ENCODE measurements at regions not wholly inside any gene's neighbourhood (a gene's known extent, or its start where the extent isn't known, plus 50 kb on each side); places are given as distances from the start of the nearest gene placed in this dataset.

GRCh38 chr5:96582343-96582742 lies 79.8 kb upstream of the CAST start (continued):
- TF ChIP-seq ZNF155 (tag by site-specific recombination; IDR thresholded peaks at IDR 0.05) (no peak), ZNF2 (tag by site-specific recombination; IDR thresholded peaks at IDR 0.05) (no peak), HOXC10 (CRISPR knock-in tag; IDR thresholded peaks at IDR 0.05) (no peak), ZNF335 (tag by site-specific recombination; conservative IDR thresholded peaks at IDR 0.05) (no peak), ZSCAN5A (tag by site-specific recombination; IDR thresholded peaks at IDR 0.05) (no peak), ZBTB10 (tag by site-specific recombination; IDR thresholded peaks at IDR 0.05) (no peak), ZNF621 (tag by site-specific recombination; IDR thresholded peaks at IDR 0.05) (no peak), ZNF248 (tag by site-specific recombination; IDR thresholded peaks at IDR 0.05) (no peak), ZNF394 (tag by site-specific recombination; IDR thresholded peaks at IDR 0.05; ENCODE audit: borderline replicate concordance) (no peak), SCRT1 (tag by site-specific recombination; IDR thresholded peaks at IDR 0.05; ENCODE audit: borderline replicate concordance) (no peak), ZEB2 (tag by site-specific recombination; IDR thresholded peaks at IDR 0.05) (no peak), ZNF707 (tag by site-specific recombination; IDR thresholded peaks at IDR 0.05) (no peak), ZBTB1 (tag by site-specific recombination; IDR thresholded peaks at IDR 0.05) (no peak), ZNF184 (tag by site-specific recombination; IDR thresholded peaks at IDR 0.05) (peak; percentile 61), ZBTB44 (tag by site-specific recombination; IDR thresholded peaks at IDR 0.05) (0 out of 2 replicates have a peak, but pooled peaks have one; percentile 15), FEZF1 (tag by site-specific recombination; IDR thresholded peaks at IDR 0.05) (peak; percentile 54), ZNF302 (tag by site-specific recombination; IDR thresholded peaks at IDR 0.05; ENCODE audit: low read depth) (no peak), KLF16 (tag by site-specific recombination; IDR thresholded peaks at IDR 0.05) (no peak), ZNF148 (tag by site-specific recombination; IDR thresholded peaks at IDR 0.05; ENCODE audit: borderline replicate concordance) (no peak), SP7 (tag by site-specific recombination; IDR thresholded peaks at IDR 0.05) (peak; percentile 80), IKZF3 (tag by site-specific recombination; IDR thresholded peaks at IDR 0.05) (peak; percentile 51; the same call in 1 of the 2 replicates), KLF10 (tag by site-specific recombination; IDR thresholded peaks at IDR 0.05) (no peak), ZBTB8A (tag by site-specific recombination; IDR thresholded peaks at IDR 0.05) (no peak), ZBTB48 (tag by site-specific recombination; IDR thresholded peaks at IDR 0.05) (peak; percentile 72), ZNF10 (tag by site-specific recombination; IDR thresholded peaks at IDR 0.05) (no peak), ZNF433 (tag by site-specific recombination; IDR thresholded peaks at IDR 0.05; ENCODE audit: low read depth) (no peak), ZNF701 (tag by site-specific recombination; IDR thresholded peaks at IDR 0.05) (no peak), GLI4 (tag by site-specific recombination; IDR thresholded peaks at IDR 0.05) (no peak), ZFHX2 (tag by site-specific recombination; conservative IDR thresholded peaks at IDR 0.05) (peak; percentile 64), EGR2 (tag by site-specific recombination; IDR thresholded peaks at IDR 0.05; ENCODE audit: low read depth) (0 out of 2 replicates have a peak, but pooled peaks have one; percentile 29), ZBTB17 (tag by site-specific recombination; IDR thresholded peaks at IDR 0.05) (peak; percentile 80), ZNF670 (tag by site-specific recombination; IDR thresholded peaks at IDR 0.05; ENCODE audit: low read depth) (no peak), ZNF426 (tag by site-specific recombination; IDR thresholded peaks at IDR 0.05) (no peak), ZNF202 (tag by site-specific recombination; IDR thresholded peaks at IDR 0.05; ENCODE audit: borderline replicate concordance) (no peak), TRIM28 (IDR thresholded peaks at IDR 0.05; ENCODE audit: borderline replicate concordance, low read length) (peak; percentile 34; the same call in 1 of the 2 replicates), ZSCAN23 (tag by site-specific recombination; IDR thresholded peaks at IDR 0.05) (no peak)
